Ramos (cell line): ENCODE measurements at regions not wholly inside any gene's neighbourhood (a gene's known extent, or its start where the extent isn't known, plus 50 kb on each side); places are given as distances from the start of the nearest gene placed in this dataset.
"Not testable (repeated sequence)": the region's sequence is repeated elsewhere in the genome, so short reads cannot be mapped to it uniquely, and the experiment has no call there.

Source experiments
- in situ Hi-C: fragments of 300-500 bp; cut with MboI; formaldehyde crosslinking; loops from one replicate; pipeline ENCODE4 v1.14.3; 2022; ENCODE audit warnings: low sequenced_read_pairs; ENCODE audit not compliant: unreplicated experiment

DNA sequence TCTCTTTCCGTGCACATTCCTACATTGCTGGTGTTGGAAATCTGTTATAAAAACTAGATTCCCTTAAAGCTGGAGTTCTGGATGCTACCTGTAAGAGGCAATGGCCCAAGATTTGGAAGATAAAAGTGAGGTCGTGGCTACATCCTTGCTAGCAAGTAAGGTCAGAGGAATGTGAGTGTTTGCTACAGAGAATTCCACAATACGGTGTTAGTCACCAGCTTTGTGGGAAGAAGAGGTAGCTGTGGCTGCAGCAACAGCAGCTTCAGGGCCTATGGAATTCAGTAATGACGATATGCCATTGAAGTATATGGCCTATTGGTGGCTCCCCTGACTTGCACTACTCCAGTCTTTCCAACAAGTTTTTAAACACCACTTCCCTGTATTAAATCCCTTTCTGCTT lies 227.7 kb upstream of the TMEM260 start:
- in situ Hi-C loops: no loop called here

DNA sequence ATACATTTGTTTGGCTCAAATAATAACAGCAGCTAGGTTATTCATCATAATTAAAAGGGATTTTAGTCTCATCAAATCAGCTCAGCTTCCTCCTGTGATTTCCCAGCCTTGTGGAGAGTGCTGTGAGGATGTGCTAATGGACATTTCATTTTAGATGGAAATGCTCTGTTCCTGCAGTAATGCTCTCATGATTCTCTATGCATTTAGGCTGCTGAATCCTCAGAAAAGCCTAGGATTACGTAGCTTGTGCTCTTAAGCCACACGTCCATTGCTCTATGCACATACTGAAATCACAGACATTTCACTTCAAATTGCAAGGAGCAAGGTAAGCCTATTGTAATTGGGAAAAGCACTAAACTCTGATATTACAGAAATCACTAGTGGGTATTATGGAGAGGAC lies 226.6 kb upstream of the TMEM260 start:
- in situ Hi-C loops: no loop called here

DNA sequence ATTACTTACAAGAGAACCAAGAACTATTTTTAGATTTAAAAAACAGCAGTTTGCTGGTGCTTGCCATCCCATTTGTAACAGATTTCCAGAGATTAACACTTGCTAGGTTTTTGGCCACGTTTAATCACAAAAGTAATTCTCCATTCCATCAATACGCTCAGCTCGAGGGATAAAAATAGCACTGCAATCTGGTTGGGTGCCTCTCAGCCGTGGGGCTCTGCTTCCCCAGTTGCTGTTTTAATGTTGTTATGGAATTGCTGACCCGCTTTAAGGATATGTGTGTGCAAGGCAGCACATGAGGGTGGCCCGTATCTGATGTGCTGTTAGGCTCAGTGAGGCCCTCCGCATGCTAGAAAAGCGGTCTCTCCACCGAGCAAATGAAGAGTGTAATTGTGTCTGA lies 222.2 kb upstream of the TMEM260 start:
- in situ Hi-C loops: no loop called here

DNA sequence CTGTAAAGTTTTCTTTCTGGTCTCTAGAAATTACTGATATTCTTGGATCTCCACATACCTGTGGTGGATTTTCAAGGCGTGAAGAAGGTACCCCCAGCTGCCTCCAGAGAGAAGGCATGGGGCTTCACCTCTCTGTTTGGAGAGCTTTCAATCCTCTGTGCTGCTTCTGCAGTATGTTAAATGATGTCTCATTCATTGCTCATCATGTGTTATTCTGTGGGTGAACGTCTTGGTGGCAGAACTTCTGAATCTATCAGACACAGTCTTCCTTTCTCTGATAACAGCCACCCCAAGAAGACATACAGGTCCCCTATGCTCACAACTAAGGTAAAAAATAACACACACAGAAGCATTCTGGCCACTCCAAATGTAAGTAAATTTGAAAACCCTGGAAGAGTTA lies 221.3 kb upstream of the TMEM260 start:
- in situ Hi-C loops: no loop called here

DNA sequence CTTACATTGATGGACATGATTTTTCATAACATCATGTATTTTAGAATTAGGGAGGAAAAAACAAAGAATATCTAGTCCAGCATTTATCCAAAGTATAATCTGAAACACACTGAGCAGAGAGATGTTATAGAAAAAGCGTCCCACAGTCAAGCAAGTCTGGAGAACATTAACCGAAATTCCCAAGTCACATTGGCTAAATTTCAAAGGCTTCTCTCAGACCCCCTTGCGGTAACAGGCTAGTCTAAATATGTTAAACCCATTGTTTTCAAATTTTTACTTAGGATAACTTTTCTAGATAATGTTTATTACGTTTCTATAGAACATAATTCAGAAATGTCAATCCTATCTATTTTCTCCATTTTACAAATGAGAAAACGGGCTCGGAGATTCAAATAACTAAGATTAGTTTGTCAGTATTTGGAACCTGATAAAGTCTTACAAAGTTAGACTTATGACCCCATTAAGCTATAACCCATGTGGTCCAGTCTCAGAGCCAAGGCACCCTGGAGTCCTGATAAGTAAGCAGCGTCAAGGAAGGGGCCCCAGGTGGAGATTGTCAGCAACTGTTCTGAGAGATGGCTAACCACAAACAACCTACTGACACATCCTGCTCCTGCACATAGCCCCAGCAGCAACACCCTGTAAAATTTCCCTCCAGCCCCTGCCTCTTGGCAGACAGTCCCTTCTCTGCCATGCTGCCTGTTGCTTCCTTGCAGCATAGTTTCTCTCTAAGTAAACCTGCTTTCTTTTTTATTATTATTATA lies 220.6 kb upstream of the TMEM260 start:
- in situ Hi-C loops: no loop called here

DNA sequence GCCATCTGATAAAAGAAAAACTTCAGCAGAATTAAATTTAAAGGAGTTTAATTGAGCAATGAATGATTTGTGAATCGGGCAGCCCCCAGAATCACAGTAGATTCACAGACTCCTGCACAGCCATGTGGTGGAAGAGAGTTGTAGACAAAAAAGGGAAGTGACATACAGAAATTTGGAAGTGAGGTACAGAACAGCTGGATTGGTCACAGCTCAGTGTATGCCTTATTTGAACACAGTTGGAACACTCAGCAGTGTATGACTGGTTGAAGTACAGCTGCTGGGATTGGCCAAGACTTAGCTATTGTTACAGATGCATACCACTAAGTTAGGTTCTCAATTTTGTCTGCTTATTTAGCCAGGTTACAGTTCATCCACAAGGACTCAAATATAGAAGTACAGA lies 213.9 kb upstream of the TMEM260 start:
- in situ Hi-C loops: not testable (repeated sequence)

DNA sequence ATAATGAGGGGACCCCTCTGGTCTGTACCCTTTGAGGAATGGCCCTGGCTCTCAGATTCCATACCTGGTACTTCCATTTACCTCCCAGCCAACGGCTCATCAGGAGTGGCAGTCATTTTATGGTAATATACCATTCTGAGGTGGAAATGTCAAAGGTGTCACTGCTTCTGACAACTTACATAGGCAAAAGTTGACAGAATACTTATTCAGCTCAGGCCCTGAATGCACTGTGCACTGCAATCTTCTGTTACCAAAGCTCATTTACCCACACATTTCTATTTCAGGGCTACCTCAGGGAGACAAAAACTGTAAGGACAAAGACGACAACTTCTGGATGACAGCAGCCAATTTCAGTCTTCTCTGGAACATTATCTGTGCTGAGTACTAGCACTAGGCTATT lies 212.2 kb upstream of the TMEM260 start:
- in situ Hi-C loops: no loop called here

DNA sequence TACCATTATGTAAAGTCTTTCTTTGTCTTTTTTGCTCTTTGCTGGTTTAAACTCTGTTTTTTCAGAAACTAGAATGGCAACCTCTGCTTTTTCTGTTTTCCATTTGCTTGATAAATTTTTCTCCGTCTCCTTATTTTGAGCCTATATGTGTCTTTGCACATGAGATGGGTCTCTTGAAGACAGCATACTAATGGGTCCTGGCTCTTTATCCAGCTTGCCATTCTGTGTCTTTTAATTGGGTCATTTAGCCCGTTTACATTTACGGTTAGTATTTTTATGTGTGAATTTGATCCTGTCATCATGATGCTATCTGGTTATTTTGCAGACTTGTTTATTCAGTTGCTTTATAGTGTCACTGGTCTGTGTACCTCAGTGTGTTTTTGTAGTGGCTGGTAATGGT lies 207.9 kb upstream of the TMEM260 start:
- in situ Hi-C loops: no loop called here

DNA sequence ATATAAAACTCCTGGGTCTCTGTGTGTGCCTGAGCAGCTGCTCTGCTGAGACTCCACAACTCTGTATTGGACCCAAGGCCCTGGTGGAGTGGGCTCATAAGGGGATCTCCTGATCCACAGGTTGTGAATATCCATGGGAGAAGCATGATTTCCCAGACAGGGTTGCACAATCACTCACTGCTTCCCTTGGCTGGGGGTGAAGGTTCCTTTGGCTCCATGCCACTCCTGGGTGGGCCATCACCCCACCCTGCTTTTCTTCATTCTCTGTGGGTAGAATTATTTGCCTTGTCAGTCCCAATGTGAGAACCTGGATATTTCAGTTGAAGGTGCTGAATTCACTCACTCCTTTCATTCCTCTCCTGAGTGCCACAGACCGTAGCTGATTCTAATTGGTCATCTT lies 205.2 kb upstream of the TMEM260 start:
- in situ Hi-C loops: no loop called here

DNA sequence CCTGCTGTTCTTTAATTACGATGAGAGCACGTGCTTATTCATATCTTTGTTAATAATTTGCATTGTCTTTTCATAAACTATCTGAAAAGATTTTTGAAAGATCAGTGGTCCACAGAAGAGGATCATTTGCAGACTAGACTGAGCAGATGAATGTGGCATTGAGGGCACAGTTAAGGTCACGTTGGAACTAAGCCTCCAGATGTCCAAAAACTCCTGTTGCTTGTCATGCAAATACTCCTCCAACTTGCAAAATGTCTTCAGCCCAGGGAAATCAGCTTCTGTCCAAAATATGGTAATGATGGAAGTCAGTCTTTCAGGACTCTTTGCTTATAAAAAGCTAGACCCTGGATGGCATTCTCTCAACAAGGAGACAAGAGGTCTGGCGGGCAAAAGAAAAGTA lies 201.6 kb upstream of the TMEM260 start:
- in situ Hi-C loops: no loop called here

DNA sequence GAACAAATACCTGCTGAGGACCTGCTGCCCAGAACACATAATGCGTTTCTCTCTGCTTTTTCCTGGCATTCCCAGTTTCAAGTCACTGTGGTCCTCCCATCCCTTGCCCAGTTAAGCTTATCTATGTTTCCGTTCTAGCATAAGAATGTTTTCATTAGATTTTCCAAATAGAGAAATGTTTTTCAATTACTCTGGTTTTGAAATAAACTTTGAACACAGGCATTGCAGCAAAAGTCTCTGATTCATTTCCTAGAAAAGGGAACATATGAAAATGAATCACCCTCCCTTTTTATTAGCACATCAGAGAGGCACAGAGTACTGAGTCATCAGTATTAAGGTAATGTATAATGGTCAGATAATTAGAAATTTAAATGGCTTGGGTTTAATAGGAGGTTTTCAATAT lies 201.1 kb upstream of the TMEM260 start:
- in situ Hi-C loops: no loop called here

DNA sequence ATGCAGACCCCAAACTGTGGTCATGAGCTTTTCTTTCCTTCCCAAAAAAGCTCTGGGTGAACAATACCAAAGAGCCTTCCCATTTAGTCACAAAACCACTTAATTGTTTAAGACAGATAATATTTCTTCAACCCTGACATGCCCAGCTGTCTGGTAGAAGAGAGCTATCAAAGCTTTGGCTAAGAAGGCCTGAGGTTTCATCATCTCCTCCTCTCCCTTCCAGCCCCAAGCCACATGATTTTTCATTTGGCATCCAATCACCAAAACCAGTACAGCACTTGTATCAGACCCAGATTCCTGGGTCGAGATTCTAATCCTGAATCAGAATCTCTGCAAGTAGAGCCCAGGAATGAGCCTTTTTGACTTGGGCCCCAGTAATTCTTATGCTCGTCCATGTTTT lies 199.6 kb upstream of the TMEM260 start:
- in situ Hi-C loops: no loop called here

DNA sequence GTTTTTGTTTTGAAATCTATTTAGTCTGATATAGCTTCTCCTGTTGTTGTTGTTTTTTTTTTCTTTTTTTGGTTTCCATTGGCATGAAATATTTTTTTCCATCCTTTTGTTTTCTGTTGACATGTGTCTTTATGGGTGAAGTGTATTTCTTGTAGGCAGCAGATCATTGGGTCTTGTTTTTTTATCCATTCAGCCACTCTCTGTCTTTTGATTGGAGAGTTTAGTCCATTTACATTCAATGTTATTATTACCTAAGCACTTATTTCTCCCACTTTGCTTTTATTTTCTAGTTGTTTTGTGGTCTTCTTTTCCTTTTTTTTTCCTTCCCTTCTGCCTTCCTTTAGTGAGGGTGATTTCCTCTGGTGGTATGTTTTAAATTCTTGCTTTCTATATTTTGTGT lies 193.6 kb upstream of the TMEM260 start:
- in situ Hi-C loops: no loop called here

DNA sequence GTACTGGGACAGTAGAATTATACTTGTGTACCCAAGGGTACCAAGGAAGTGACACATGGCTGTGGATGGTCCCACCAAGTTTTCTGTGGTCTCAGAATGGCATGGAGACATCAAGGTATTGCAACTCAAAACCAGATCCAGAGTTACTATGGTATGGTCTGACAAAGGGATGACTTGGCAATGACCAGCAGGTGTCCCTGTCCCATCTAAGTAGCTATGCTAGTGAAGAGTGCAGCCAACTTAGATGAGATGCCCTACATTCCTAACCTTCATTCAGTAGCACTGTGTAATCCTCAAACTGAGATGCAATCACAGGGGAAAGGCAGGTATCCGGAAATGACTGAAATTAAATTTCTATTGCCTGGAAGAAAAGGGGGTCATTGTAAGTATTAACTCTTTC lies 188.7 kb upstream of the TMEM260 start:
- in situ Hi-C loops: no loop called here

DNA sequence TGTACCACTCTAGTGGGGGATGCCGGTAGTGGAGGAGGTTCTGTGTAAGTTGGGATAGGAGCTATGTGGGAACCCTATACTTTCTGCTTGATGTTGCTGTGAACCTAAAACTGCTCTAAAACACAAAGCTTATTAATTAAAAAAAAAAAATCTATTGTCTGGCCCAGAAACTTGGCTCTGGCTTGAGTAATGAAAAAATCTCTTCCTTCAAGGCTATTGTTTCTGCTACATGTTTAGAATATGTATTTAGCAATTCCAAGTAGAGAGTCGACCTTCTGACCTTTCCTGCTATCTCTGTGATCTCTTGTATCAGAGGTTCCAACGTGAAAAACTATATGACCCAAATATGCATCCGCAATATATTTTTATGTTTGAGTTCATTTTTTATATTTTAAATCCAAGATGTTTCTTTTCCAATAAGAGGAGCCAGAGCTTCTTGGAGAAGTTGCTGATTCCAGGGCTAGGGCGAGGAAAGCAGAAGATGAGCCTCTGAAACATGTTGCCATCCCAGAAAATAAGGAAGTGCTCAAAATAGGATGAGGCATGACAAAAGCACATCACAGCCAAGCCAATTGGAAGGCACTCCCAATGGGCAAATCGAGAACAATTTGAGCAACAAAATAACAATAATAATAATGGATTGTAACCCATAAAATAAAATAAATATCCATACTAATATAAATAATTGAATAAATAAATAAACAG lies 184.6 kb upstream of the TMEM260 start:
- in situ Hi-C loops: no loop called here

DNA sequence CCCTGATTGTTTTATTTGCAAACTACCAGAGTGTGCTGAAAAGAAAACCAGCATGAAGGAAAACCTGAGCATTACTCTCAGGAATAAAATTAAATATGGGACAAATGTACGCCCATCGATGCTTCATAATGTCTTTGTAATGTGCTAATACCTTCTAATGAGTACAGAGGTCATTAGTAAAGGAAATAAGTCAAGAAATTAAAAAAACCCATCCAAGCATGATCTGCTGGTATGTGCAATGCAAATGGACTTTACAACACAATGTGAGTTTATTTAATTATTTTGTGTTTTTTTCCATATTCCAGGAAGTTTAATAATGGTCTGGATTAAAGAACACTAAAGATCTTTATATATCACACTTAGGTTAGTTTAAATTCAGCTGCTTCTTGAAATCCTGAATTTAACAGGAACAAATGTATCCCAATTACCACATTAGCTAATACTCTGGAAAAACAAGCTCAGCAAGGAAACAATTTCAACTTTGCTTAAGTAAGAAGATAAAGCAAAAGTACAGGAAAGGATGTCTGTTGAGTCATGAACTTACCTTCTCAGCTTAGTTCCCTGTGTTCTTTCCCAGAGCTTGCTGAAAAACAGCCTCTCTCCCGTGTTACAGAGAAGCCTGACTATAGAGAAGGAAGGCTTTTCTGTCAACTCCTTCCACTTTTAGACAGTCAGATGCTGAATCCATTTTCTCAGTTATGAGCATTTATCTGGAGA lies 179.3 kb upstream of the TMEM260 start:
- in situ Hi-C loops: no loop called here

DNA sequence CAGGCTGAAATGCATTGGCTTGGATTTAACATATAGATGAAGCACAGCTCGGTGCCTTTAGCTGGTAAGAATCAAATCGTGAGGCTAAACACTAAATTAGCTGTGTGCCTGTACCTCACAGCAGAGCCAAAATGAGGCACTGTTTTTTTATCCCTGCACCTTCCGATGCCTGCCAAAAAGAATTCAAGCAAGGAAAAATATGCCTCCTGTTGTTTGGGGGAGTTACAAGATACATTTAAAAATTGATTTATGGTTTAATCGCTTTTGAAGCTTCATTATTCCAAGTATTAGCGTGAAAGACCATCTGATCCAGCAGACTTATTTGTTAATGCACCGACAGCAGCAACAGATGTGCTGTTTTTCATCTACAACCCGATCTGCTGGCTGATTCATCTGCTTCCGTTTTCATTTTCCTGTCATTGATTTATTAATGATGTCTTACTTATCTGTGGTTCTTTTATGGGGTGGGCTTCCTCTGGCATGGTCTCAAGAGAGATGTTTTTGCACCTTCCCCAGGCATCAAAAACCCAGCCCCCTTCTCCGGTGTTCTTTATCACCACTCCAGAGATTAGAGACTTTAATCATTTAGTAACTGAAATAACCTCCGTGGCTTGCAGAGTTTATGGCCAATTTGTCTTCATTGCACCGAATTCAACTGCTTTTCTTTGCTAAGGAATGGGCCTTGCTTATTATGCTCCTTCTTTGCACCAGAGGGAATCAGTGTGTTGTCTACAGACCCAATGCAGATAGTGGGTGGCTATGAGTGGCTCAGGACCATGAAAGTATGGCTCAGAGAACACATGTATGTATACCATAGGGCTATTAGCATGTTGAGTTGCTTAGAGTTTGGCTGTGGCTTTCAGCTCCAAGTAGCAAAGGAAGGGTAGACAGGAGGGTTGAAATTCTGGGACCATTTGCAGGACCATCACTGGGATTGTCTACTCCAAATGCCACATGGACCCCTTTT lies 166.8 kb upstream of the TMEM260 start:
- in situ Hi-C loops: no loop called here

DNA sequence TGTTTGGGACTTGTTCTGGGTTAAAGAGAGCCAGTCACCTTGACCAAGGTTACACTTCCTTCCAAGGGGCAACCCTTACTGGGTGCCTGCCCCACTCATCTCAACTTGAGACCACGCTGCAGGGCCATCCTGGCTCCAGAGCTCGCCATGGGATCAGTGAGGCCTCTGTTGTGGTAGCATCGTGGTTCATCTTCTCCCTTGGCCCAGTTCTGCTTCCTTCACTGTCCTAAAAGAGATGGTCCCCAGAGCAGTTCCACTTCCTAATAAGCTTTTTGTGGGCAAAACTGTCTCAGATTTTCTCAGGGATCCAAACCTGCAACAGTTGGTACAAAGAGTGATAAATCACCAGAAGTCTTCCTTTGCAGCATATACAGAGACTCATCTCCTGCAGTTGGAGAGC lies 165.9 kb upstream of the TMEM260 start:
- in situ Hi-C loops: no loop called here

DNA sequence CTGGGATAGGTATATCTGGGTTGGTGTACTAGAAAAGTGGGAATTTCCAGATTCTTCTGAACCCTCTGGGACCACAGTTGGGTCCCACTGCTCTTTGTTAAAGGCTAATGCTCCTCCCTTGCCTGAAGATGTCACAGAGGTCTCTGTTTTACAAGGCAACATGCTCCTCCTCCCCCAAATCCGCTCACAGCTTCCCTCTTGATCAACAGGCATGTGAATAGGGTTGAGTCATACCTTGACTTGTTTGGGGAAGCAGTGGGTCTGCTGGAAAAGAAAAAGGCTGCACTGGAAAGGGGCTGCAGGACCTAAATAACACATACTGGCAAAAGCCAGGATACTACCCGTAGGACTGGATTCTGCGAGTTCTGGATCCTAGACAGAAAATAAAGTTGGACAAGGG lies 165.4 kb upstream of the TMEM260 start:
- in situ Hi-C loops: no loop called here

DNA sequence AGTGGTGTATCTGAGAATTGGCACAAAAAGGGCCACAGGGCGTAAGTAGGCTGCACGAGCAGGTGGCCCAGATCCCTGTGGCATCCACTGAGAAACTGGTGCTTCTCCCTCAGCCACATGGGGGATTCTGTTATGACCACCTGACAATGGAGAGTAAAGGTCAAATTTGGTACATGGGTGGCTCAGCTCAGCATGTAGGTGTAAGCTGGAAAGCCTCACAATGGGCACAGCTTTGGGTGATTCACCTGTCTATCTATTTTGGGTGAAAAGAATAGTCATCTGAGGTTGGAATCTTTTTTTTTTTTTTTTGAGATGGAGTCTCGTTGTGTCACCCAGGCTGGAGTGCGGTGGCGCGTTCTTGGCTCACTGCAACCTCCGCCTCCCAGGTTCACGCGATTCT lies 163.4 kb upstream of the TMEM260 start:
- in situ Hi-C loops: no loop called here
